SK-N-SH treated with all-trans-retinoic acid at 6 μM for 48 hours (cell line): ENCODE measurements at regions not wholly inside any gene's neighbourhood (a gene's known extent, or its start where the extent isn't known, plus 50 kb on each side); places are given as distances from the start of the nearest gene placed in this dataset.

ENCODE experiments used
- ATAC-seq: fragments of 200-7000 bp; cut with Tn5 transposase; 3 replicates; pipeline ENCODE4 v1.9.1; 2020; ENCODE audit warnings: mild to moderate bottlenecking, moderate library complexity
- ARNTL ChIP-seq: fragments of 450-650 bp; formaldehyde crosslinking; IDR thresholded peaks from 2 replicates; pipeline ENCODE4 v1.5.0; 2020; ENCODE audit warnings: low read depth, mild to moderate bottlenecking, moderate library complexity, borderline replicate concordance
- BACH2 ChIP-seq: fragments of 250-450 bp; sonication (Bioruptor Pico); IDR thresholded peaks from 2 replicates; pipeline ENCODE4 v1.9.0; 2021; ENCODE audit warnings: mild to moderate bottlenecking, borderline replicate concordance
- CSDC2 ChIP-seq: fragments of 250-450 bp; sonication (Bioruptor Pico); IDR thresholded peaks from 2 replicates; pipeline ENCODE4 v1.5.0; 2020; ENCODE audit warnings: mild to moderate bottlenecking, moderate library complexity
- ESRRG ChIP-seq: fragments of 250-450 bp; sonication (Bioruptor Pico); IDR thresholded peaks from 2 replicates; pipeline ENCODE4 v1.6.1; 2021; ENCODE audit warnings: mild to moderate bottlenecking
- ISL1 ChIP-seq: fragments of 250-450 bp; sonication (Bioruptor Pico); IDR thresholded peaks from 2 replicates; pipeline ENCODE4 v2.1.2; 2022; ENCODE audit warnings: mild to moderate bottlenecking, moderate library complexity
- PATZ1 ChIP-seq: fragments of 250-450 bp; sonication (Bioruptor Pico); IDR thresholded peaks from 2 replicates; pipeline ENCODE4 v1.8.0; 2020; ENCODE audit warnings: mild to moderate bottlenecking, moderate library complexity, borderline replicate concordance
- PPARA ChIP-seq: fragments of 250-450 bp; sonication (Bioruptor Pico); IDR thresholded peaks from 2 replicates; pipeline ENCODE4 v1.5.0; 2020; ENCODE audit warnings: mild to moderate bottlenecking, borderline replicate concordance
- RARB ChIP-seq: fragments of 250-450 bp; sonication (Bioruptor Pico); IDR thresholded peaks from 2 replicates; pipeline ENCODE4 v1.8.0; 2021; ENCODE audit warnings: mild to moderate bottlenecking, moderate library complexity
- SNAI2 ChIP-seq: fragments of 250-450 bp; sonication (Bioruptor Pico); IDR thresholded peaks from 2 replicates; pipeline ENCODE4 v1.5.0; 2020; ENCODE audit warnings: mild to moderate bottlenecking, moderate library complexity
- TCF4 ChIP-seq: fragments of 250-450 bp; sonication (Bioruptor Pico); IDR thresholded peaks from 2 replicates; pipeline ENCODE4 v1.8.0; 2021; ENCODE audit warnings: mild to moderate bottlenecking, moderate library complexity, borderline replicate concordance
- TOX ChIP-seq: fragments of 250-450 bp; sonication (Bioruptor Pico); IDR thresholded peaks from 2 replicates; pipeline ENCODE4 v1.8.0; 2021; ENCODE audit warnings: mild to moderate bottlenecking, moderate library complexity, borderline replicate concordance
- TSHZ2 ChIP-seq: fragments of 250-450 bp; sonication (Bioruptor Pico); IDR thresholded peaks from 2 replicates; pipeline ENCODE4 v1.5.0; 2020; ENCODE audit warnings: mild to moderate bottlenecking, moderate library complexity
- ZC3H10 ChIP-seq: fragments of 250-450 bp; sonication (Bioruptor Pico); IDR thresholded peaks from 2 replicates; pipeline ENCODE4 v1.5.1; 2021; ENCODE audit warnings: mild to moderate bottlenecking, moderate library complexity
- ZFP3 ChIP-seq: fragments of 250-450 bp; sonication (Bioruptor Pico); IDR thresholded peaks from 2 replicates; pipeline ENCODE4 v1.5.0; 2020; ENCODE audit warnings: mild to moderate bottlenecking, moderate library complexity
- ZFP30 ChIP-seq: fragments of 450-650 bp; formaldehyde crosslinking; IDR thresholded peaks from 2 replicates; pipeline ENCODE4 v1.5.0; 2022; ENCODE audit warnings: mild to moderate bottlenecking, moderate library complexity
- ZNF565 ChIP-seq: fragments of 450-650 bp; formaldehyde crosslinking; conservative IDR thresholded peaks from 2 replicates; pipeline ENCODE4 v1.5.0; 2020; ENCODE audit warnings: low read depth, mild to moderate bottlenecking, moderate library complexity
- ZNF70 ChIP-seq: fragments of 450-650 bp; formaldehyde crosslinking; IDR thresholded peaks from 2 replicates; pipeline ENCODE4 v1.5.0; 2020; ENCODE audit warnings: mild to moderate bottlenecking, moderate library complexity
- TF ChIP-seq, protein P1 (sequence below): fragments of 250-450 bp; sonication (Bioruptor Pico); IDR thresholded peaks from 2 replicates; pipeline ENCODE4 v1.5.1; 2020; ENCODE audit warnings: low read depth, mild to moderate bottlenecking, moderate library complexity
- TF ChIP-seq, protein P2 (sequence below): fragments of 250-450 bp; sonication (Bioruptor Pico); IDR thresholded peaks from 2 replicates; pipeline ENCODE4 v1.5.1; 2021; ENCODE audit warnings: mild to moderate bottlenecking, moderate library complexity

DNA sequence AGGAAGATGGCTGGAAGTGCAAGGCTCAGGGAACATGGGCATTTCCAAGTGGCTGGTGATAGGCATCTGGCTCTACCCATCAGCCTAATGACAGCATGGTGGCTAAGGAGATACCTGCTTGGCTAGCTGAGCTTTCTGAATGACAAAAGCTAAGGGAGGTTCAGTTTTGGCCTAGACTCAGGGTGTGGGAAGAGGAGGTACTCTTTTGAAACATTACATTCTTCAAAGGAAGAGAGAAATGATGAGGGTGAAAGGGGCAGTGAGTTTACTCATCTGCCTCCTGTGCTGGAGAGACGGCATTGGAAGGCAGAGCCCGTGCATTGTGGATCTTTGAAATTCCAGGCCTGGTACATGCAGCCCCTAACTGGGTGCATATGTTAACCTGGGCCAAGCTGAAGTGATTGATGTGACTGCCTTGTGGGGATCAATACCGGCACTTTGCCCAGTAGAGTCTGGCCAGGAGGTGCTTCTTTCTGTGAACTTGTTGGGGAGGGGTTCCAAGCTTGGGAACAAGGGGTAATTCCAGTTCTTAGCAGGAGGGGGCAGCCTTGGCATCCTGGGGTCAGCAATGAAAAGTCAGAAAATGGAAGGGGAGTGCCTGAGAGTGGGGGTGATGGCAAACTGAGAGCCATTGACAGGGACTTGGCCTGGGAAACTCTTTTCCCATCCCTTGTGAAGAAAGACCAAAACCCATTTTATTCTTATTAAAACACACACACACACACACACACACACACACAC, 108.6 kb downstream of the ACER2 start:
- ATAC-seq = 0 out of 3 replicates have a peak, but pooled peaks have one; percentile 25

DNA sequence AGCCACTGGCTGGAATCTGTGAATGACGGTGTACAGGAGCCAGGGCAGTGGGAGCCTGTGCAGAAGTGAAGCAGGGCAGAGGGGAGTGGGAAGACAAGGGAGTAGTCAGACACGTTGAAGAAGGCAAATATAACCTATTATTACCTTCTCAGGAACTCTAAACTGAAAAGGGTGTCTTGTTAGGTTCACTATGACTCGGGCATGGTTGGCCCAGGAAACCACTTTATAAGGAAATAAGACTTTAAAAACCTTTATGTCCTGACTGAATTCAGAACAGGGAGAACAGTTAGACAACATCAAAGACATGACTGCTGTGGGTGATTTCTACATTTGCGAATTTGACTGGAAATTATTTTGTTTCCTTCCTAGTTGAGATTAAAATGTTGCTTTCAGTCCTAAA, 107.5 kb downstream of the ACER2 start:
- no peak for ATAC-seq
- TF ChIP-seq RARB (no peak), ISL1 (CRISPR knock-in tag) (no peak), ZNF565 (CRISPR knock-in tag) (no peak), TOX (no peak), SNAI2 (CRISPR knock-in tag) (no peak), ESRRG (CRISPR knock-in tag) (no peak), TSHZ2 (CRISPR knock-in tag) (no peak), ARNTL (no peak), CSDC2 (CRISPR knock-in tag) (no peak), PPARA (no peak), PATZ1 (CRISPR knock-in tag) (no peak), ZFP3 (no peak)

More for the DNA sequence above, 108.6 kb downstream of the ACER2 start:
- TF ChIP-seq ZC3H10 (no peak), ZNF70 (CRISPR knock-in tag) (no peak)

- TF ChIP-seq SNAI2 (CRISPR knock-in tag) (no peak), ZFP30 (CRISPR knock-in tag) (no peak), TOX (no peak), ISL1 (CRISPR knock-in tag) (no peak), BACH2 (no peak), CSDC2 (CRISPR knock-in tag) (no peak)
- TF ChIP-seq, protein P1, sequence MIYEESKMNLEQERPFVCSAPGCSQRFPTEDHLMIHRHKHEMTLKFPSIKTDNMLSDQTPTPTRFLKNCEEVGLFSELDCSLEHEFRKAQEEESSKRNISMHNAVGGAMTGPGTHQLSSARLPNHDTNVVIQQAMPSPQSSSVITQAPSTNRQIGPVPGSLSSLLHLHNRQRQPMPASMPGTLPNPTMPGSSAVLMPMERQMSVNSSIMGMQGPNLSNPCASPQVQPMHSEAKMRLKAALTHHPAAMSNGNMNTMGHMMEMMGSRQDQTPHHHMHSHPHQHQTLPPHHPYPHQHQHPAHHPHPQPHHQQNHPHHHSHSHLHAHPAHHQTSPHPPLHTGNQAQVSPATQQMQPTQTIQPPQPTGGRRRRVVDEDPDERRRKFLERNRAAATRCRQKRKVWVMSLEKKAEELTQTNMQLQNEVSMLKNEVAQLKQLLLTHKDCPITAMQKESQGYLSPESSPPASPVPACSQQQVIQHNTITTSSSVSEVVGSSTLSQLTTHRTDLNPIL (CRISPR knock-in tag) = no peak
- TF ChIP-seq, protein P2, sequence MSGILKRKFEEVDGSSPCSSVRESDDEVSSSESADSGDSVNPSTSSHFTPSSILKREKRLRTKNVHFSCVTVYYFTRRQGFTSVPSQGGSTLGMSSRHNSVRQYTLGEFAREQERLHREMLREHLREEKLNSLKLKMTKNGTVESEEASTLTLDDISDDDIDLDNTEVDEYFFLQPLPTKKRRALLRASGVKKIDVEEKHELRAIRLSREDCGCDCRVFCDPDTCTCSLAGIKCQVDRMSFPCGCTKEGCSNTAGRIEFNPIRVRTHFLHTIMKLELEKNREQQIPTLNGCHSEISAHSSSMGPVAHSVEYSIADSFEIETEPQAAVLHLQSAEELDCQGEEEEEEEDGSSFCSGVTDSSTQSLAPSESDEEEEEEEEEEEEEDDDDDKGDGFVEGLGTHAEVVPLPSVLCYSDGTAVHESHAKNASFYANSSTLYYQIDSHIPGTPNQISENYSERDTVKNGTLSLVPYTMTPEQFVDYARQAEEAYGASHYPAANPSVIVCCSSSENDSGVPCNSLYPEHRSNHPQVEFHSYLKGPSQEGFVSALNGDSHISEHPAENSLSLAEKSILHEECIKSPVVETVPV = no peak
- TF ChIP-seq, all 23 proteins: peak for 0
- ATAC-seq = no peak
These were observed 105.0 kb downstream of the ACER2 start for GRCh38 chr9:19513671-19514275.

- TF ChIP-seq BACH2 (no peak), SNAI2 (CRISPR knock-in tag) (no peak), ZNF565 (CRISPR knock-in tag) (no peak), CSDC2 (CRISPR knock-in tag) (no peak), ZFP30 (CRISPR knock-in tag) (no peak), ZC3H10 (no peak), RARB (no peak), TSHZ2 (CRISPR knock-in tag) (no peak), TCF4 (CRISPR knock-in tag) (no peak)
- no peak for ATAC-seq
These were observed 103.5 kb downstream of the ACER2 start for GRCh38 chr9:19512103-19512832.
